ENCODE measurements at regions not wholly inside any gene's neighbourhood (a gene's known extent, or its start where the extent isn't known, plus 50 kb on each side); places are given as distances from the start of the nearest gene placed in this dataset.
"Not testable (repeated sequence)": the region's sequence is repeated elsewhere in the genome, so short reads cannot be mapped to it uniquely, and the experiment has no call there.

- H3K4me1 ChIP-seq, H3K27me3 ChIP-seq, H3K27ac ChIP-seq, ATAC-seq, H3K9me3 ChIP-seq, H3K4me3 ChIP-seq, H3K36me3 ChIP-seq: not testable (repeated sequence)
- WGBS, 2 donors (ENCODE audit: low coverage in 1 of 2): 65 to 75% methylated on average over 5 to 6 of the region's 6 CpGs
Observed at GRCh38 chr11:49823188-49823587, 129.0 kb upstream of the OR4C13 start.

GRCh38 chr11:49850541-49850940 is 101.7 kb upstream of the OR4C13 start:
- WGBS, 2 donors (ENCODE audit: low coverage in 1 of 2): 90% methylated on average over 8 of the region's 29 CpGs; no CpG with 5 or more reads in 1 of the 2 donors
- H3K9me3 ChIP-seq: peaks cover 0 to 17% (median 0%) of the 10 kb centered on the region in 3 donors
- H3K36me3 ChIP-seq, H3K27me3 ChIP-seq, H3K27ac ChIP-seq, H3K4me1 ChIP-seq, H3K4me3 ChIP-seq, ATAC-seq: not testable (repeated sequence)

- TF ChIP-seq EP300 (IDR thresholded peaks at IDR 0.05): no peak
- TF ChIP-seq POLR2AphosphoS5 (IDR thresholded peaks at IDR 0.05): no peak
- Histone ChIP-seq H3K27me3 (peaks cover 5% of the 10 kb centered on the region), H3K9me3 (peaks cover 0 to 17% (median 0%) of the 10 kb centered on the region in 3 donors), H3K4me1 (no peaks in the 10 kb centered on the region), H3K27ac (no peak overlapping the region), H3K4me3 (no peak overlapping the region), H3K36me3 (no peaks in the 10 kb centered on the region)
- no peak for ATAC-seq
- WGBS, 2 donors (ENCODE audit: low coverage in 1 of 2): no CpG with 5 or more reads among the region's 31 CpGs
Observed at GRCh38 chr11:49851511-49851910, 100.7 kb upstream of the OR4C13 start.

- no CpG with 5 or more reads among the region's 35 CpGs for WGBS, 2 donors (ENCODE audit: low coverage in 1 of 2)
- TF ChIP-seq POLR2A (IDR thresholded peaks at IDR 0.05) (no peak), EP300 (IDR thresholded peaks at IDR 0.05) (no peak)
- no peaks in the 10 kb centered on the region for H3K36me3 ChIP-seq
- no peak overlapping the region for H3K27ac ChIP-seq
- ATAC-seq: no peak
- H3K9me3 ChIP-seq: peaks cover 0 to 17% (median 0%) of the 10 kb centered on the region in 3 donors
- H3K27me3 ChIP-seq: peaks cover 5% of the 10 kb centered on the region
- H3K4me1 ChIP-seq: no peaks in the 10 kb centered on the region
- H3K4me3 ChIP-seq: no peak overlapping the region
Observed at GRCh38 chr11:49851971-49852389, 100.2 kb upstream of the OR4C13 start.

- not testable (repeated sequence) for H3K4me1 ChIP-seq, H3K27me3 ChIP-seq, ATAC-seq, H3K4me3 ChIP-seq, H3K36me3 ChIP-seq, H3K27ac ChIP-seq
- peaks cover 0 to 10% (median 0%) of the 10 kb centered on the region in 3 donors for H3K9me3 ChIP-seq
- 53 to 100% methylated on average over 1 to 3 of the region's 6 CpGs for WGBS, 2 donors (ENCODE audit: low coverage in 1 of 2)
Observed at GRCh38 chr11:49888875-49889274, 63.3 kb upstream of the OR4C13 start.

GRCh38 chr11:49891910-49892671 is 60.1 kb upstream of the OR4C13 start:
- H3K27ac ChIP-seq, H3K4me3 ChIP-seq, H3K27me3 ChIP-seq, H3K4me1 ChIP-seq, H3K36me3 ChIP-seq, ATAC-seq: not testable (repeated sequence)
- 20% methylated on average over 1 of the region's 57 CpGs; no CpG with 5 or more reads in 1 of the 2 donors for WGBS, 2 donors (ENCODE audit: low coverage in 1 of 2)
- peaks cover 0 to 20% (median 0%) of the 10 kb centered on the region in 3 donors for H3K9me3 ChIP-seq

- not testable (repeated sequence) for H3K4me3 ChIP-seq, ATAC-seq, H3K4me1 ChIP-seq, H3K27ac ChIP-seq, H3K27me3 ChIP-seq, H3K36me3 ChIP-seq
- WGBS, 2 donors (ENCODE audit: low coverage in 1 of 2): 86 to 90% methylated on average over 2 to 9 of the region's 29 CpGs
- H3K9me3 ChIP-seq: peaks cover 0 to 27% (median 0%) of the 10 kb centered on the region in 3 donors
Observed at GRCh38 chr11:49893442-49893841, 58.7 kb upstream of the OR4C13 start.
